ENCODE measurements at regions not wholly inside any gene's neighbourhood (a gene's known extent, or its start where the extent isn't known, plus 50 kb on each side); places are given as distances from the start of the nearest gene placed in this dataset.
"Not testable (repeated sequence)": the region's sequence is repeated elsewhere in the genome, so short reads cannot be mapped to it uniquely, and the experiment has no call there.

GRCh38 chr6:103335412-103335811 is 1524.3 kb downstream of the HACE1 start:
- Histone ChIP-seq H3K36me3 (ENCODE audit: low read depth) (no peaks in the 10 kb centered on the region), H3K4me3 (no peak overlapping the region), H3K9me3 (no peaks in the 10 kb centered on the region), H3K4me1 (ENCODE audit: low read depth) (no peaks in the 10 kb centered on the region)
- no peak for TF ChIP-seq CTCF (IDR thresholded peaks at IDR 0.05)
- ATAC-seq: no peak
- no peak for DNase-seq
- intact Hi-C loops (cut with DNase I, micrococcal nuclease): no loop called here

DNA sequence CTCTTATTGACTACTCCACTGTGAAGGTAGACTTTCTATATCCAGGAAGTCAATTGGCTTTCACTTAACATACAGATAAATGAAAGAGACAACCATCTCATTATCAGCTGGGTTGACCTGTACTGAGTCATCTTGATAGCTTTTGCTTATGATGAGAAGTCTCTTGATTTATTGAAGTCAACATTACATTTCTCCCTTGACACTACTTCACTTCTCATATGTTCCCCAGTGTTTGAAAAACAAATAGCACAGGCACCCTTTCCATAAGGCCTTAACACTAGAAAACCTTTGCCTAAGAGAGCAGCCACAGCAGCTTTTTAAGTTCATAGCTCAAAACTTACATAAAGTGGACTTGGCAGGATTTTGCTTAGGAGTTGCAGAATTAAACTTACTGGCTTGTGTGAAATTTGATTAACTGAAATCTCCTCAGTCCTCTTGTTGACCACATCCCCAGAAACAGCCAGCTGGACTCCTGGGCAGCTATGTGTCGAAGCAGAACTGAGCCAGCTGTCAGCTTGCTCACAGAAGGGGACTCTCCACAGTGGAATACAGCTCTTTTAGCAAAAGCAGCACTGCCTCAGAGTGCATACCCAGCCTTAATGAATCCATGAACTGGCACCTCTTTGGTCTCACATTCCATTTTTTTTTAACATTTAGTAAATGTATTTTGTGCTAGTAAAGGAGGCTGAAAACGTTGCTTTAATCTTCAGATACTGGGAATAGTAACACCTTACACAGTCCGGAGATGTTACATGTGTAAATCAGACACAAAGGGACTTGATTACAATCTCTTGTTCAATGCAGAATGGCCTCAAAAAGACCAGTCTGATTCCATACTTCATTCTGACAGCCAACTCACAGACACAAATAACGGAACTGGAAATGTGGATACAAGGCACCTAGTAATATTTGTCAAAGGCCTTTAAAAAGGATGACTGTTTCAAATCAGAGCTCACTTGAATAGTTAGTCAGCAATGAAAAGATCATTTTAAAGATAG is 1532.7 kb downstream of the HACE1 start:
- no peaks in the 10 kb centered on the region for H3K36me3 ChIP-seq (ENCODE audit: low read depth)
- ATAC-seq (no peak), DNase-seq (no peak)
- H3K4me1 ChIP-seq (ENCODE audit: low read depth): no peaks in the 10 kb centered on the region
- intact Hi-C loops (cut with DNase I, micrococcal nuclease): no loop called here
- no peak for TF ChIP-seq CTCF (IDR thresholded peaks at IDR 0.05)
- H3K9me3 ChIP-seq: no peaks in the 10 kb centered on the region
- no peak overlapping the region for H3K4me3 ChIP-seq

- no peak for TF ChIP-seq CTCF (IDR thresholded peaks at IDR 0.05)
- H3K9me3 ChIP-seq: peaks cover 7% of the 10 kb centered on the region
- H3K36me3 ChIP-seq (ENCODE audit: low read depth): no peaks in the 10 kb centered on the region
- H3K4me1 ChIP-seq (ENCODE audit: low read depth): no peaks in the 10 kb centered on the region
- no peak overlapping the region for H3K4me3 ChIP-seq
- no peak for DNase-seq
- ATAC-seq: no peak
- intact Hi-C loops (cut with DNase I, micrococcal nuclease): no loop called here
Measured at GRCh38 chr6:103313432-103313831, 1546.3 kb downstream of the HACE1 start.

DNA sequence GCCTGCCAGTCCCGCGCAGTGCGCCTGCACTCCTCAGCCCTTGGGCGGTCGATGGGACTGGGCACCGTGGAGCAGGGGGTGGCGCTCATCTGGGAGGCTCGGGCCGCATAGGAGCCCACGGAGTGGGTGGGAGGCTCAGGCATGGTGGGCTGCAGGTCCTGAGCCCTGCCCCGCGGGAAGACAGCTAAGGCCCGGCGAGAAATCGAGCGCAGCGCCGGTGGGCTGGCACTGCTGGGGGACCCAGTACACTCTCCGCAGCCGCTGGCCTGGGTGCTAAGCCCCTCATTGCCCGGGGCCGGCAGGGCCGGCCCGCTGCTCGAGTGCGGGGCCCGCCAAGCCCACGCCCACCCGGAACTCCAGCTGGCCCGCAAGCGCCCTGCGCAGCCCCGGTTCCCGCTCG is 1565.3 kb downstream of the HACE1 start:
- H3K9me3 ChIP-seq; H3K4me3 ChIP-seq; ATAC-seq; H3K4me1 ChIP-seq (ENCODE audit: low read depth); DNase-seq; H3K36me3 ChIP-seq (ENCODE audit: low read depth); intact Hi-C loops (cut with DNase I, micrococcal nuclease): not testable (repeated sequence)

- peaks cover 5% of the 10 kb centered on the region for H3K9me3 ChIP-seq
- no peak for DNase-seq
- H3K36me3 ChIP-seq (ENCODE audit: low read depth): no peaks in the 10 kb centered on the region
- no peak for TF ChIP-seq CTCF (IDR thresholded peaks at IDR 0.05)
- H3K4me3 ChIP-seq: no peak overlapping the region
- no peaks in the 10 kb centered on the region for H3K4me1 ChIP-seq (ENCODE audit: low read depth)
- intact Hi-C loops (cut with DNase I, micrococcal nuclease): no loop called here
- ATAC-seq: no peak
Measured at GRCh38 chr6:103284835-103285234, 1574.9 kb downstream of the HACE1 start.

DNA sequence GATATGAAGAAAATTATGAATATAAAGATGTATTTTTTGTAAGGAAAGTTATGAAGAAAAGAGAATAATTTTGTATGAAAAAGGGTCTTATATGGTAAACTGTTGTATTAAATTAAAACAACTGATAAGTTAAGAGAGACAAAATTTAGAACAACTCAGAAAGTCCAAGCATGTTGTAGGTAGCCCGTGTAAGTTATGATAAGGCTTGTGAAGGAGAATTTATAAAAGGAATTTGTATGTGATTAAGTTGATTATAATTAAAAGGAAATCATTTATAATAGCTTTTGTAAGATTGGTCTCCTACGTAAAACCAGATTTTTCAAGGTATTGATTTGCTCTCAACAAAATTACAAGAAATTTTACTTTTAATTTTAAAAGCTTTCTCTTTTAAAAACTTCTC is 1579.3 kb downstream of the HACE1 start:
- intact Hi-C loops (cut with DNase I, micrococcal nuclease): no loop called here
- no peak for TF ChIP-seq CTCF (IDR thresholded peaks at IDR 0.05)
- Histone ChIP-seq H3K4me1 (ENCODE audit: low read depth) (no peaks in the 10 kb centered on the region), H3K4me3 (no peak overlapping the region), H3K36me3 (ENCODE audit: low read depth) (no peaks in the 10 kb centered on the region), H3K9me3 (peaks cover 5% of the 10 kb centered on the region)
- ATAC-seq: no peak
- no peak for DNase-seq

Data from mucosa of descending colon (tissue), 3 donors.